ENCODE measurements at regions not wholly inside any gene's neighbourhood (a gene's known extent, or its start where the extent isn't known, plus 50 kb on each side); places are given as distances from the start of the nearest gene placed in this dataset.

GRCh38 chr12:107362960-107363359, 269.6 kb upstream of the CRY1 start:
- no peak for DNase-seq
- H3K36me3 ChIP-seq = no peaks in the 10 kb centered on the region
- TF ChIP-seq CTCF (IDR thresholded peaks at IDR 0.05; ENCODE audit: low read depth, low read length) = no peak
- no peaks in the 10 kb centered on the region for H3K9me3 ChIP-seq (ENCODE audit: severe bottlenecking)
- H3K27me3 ChIP-seq (ENCODE audit: insufficient read depth, low read depth, severe bottlenecking) = no peaks in the 10 kb centered on the region
- no peak overlapping the region for H3K27ac ChIP-seq
- H3K4me3 ChIP-seq (ENCODE audit: low read depth, low read length) = no peak overlapping the region

GRCh38 chr12:107364875-107365518, 271.6 kb upstream of the CRY1 start:
- no peaks in the 10 kb centered on the region for H3K36me3 ChIP-seq
- no peak for DNase-seq
- no peak overlapping the region for H3K4me3 ChIP-seq (ENCODE audit: low read depth, low read length)
- no peak for TF ChIP-seq CTCF (IDR thresholded peaks at IDR 0.05; ENCODE audit: low read depth, low read length)
- no peaks in the 10 kb centered on the region for H3K9me3 ChIP-seq (ENCODE audit: severe bottlenecking)
- no peak overlapping the region for H3K27ac ChIP-seq
- H3K27me3 ChIP-seq (ENCODE audit: insufficient read depth, low read depth, severe bottlenecking) = no peaks in the 10 kb centered on the region

- no peak for DNase-seq
- Histone ChIP-seq H3K4me3 (ENCODE audit: low read depth, low read length) (no peak overlapping the region), H3K9me3 (ENCODE audit: severe bottlenecking) (no peaks in the 10 kb centered on the region), H3K36me3 (no peaks in the 10 kb centered on the region), H3K27me3 (ENCODE audit: insufficient read depth, low read depth, severe bottlenecking) (no peaks in the 10 kb centered on the region), H3K27ac (no peak overlapping the region)
- TF ChIP-seq CTCF (IDR thresholded peaks at IDR 0.05; ENCODE audit: low read depth, low read length) = no peak
Observed at GRCh38 chr12:107365703-107366102, 272.4 kb upstream of the CRY1 start.

GRCh38 chr12:107366322-107366721, 273.0 kb upstream of the CRY1 start:
- H3K4me3 ChIP-seq (ENCODE audit: low read depth, low read length) = no peak overlapping the region
- no peak for TF ChIP-seq CTCF (IDR thresholded peaks at IDR 0.05; ENCODE audit: low read depth, low read length)
- H3K9me3 ChIP-seq (ENCODE audit: severe bottlenecking) = no peaks in the 10 kb centered on the region
- no peaks in the 10 kb centered on the region for H3K36me3 ChIP-seq
- no peak for DNase-seq
- H3K27me3 ChIP-seq (ENCODE audit: insufficient read depth, low read depth, severe bottlenecking) = no peaks in the 10 kb centered on the region
- H3K27ac ChIP-seq = no peak overlapping the region

- no peak for TF ChIP-seq CTCF (IDR thresholded peaks at IDR 0.05; ENCODE audit: low read depth, low read length)
- Histone ChIP-seq H3K27ac (no peak overlapping the region), H3K36me3 (no peaks in the 10 kb centered on the region), H3K4me3 (ENCODE audit: low read depth, low read length) (no peak overlapping the region), H3K27me3 (ENCODE audit: insufficient read depth, low read depth, severe bottlenecking) (no peaks in the 10 kb centered on the region), H3K9me3 (ENCODE audit: severe bottlenecking) (no peaks in the 10 kb centered on the region)
- DNase-seq = no peak
Observed at GRCh38 chr12:107368586-107368985, 275.2 kb upstream of the CRY1 start.

- Histone ChIP-seq H3K9me3 (ENCODE audit: severe bottlenecking) (no peaks in the 10 kb centered on the region), H3K27ac (no peak overlapping the region), H3K27me3 (ENCODE audit: insufficient read depth, low read depth, severe bottlenecking) (no peaks in the 10 kb centered on the region), H3K36me3 (no peaks in the 10 kb centered on the region), H3K4me3 (ENCODE audit: low read depth, low read length) (no peak overlapping the region)
- TF ChIP-seq CTCF (IDR thresholded peaks at IDR 0.05; ENCODE audit: low read depth, low read length) = no peak
- no peak for DNase-seq
Observed at GRCh38 chr12:107369006-107369405, 275.7 kb upstream of the CRY1 start.

All from WERI-Rb-1 (cell line).